PC-9 (cell line): ENCODE measurements at regions not wholly inside any gene's neighbourhood (a gene's known extent, or its start where the extent isn't known, plus 50 kb on each side); places are given as distances from the start of the nearest gene placed in this dataset.
"Not testable (repeated sequence)": the region's sequence is repeated elsewhere in the genome, so short reads cannot be mapped to it uniquely, and the experiment has no call there.

Experiments
- BruUV-seq: library from RNA; stranded (reverse); fragments of 400-500 nt; replicated peaks from 2 replicates; lab custom pipeline; 2021; lab: Mats Ljungman, UMichigan
- CTCF ChIA-PET: fragments of 300-600 bp; sonication (Branson Sonifier 250); formaldehyde crosslinking; loops from one replicate; lab custom pipeline; 2022; ENCODE audit warnings: antibody characterized with exemption; lab: Charles Lee
- POLR2A ChIA-PET: fragments of 300-600 bp; sonication (Branson Sonifier 250); formaldehyde crosslinking; loops from one replicate; lab custom pipeline; 2022; ENCODE audit warnings: antibody characterized with exemption; ENCODE audit not compliant: unreplicated experiment; lab: Charles Lee
- DNase-seq, 2 experiments: peaks; one replicate each; pipeline versions ENCODE4 v3.0.0 to v3.0.0-alpha.2; 2015 to 2022; ENCODE audit warnings: mixed read lengths in 1 of 2
- H2AFZ ChIP-seq: fragments of 200-600 bp; sonication (generic); 2 replicates; pipeline ENCODE4 v1.8.1; 2017; ENCODE audit warnings: antibody characterized with exemption
- H3F3A ChIP-seq: fragments of 200-600 bp; sonication (generic); 2 replicates; pipeline ENCODE4 v1.8.1; 2017; ENCODE audit warnings: antibody characterized with exemption, mild to moderate bottlenecking, low read depth; ENCODE audit not compliant: insufficient read depth
- H3K27ac ChIP-seq: fragments of 200-600 bp; sonication (generic); 2 replicates; pipeline ENCODE4 v1.6.1; 2016; ENCODE audit warnings: mixed run types
- H3K27me3 ChIP-seq: fragments of 200-600 bp; sonication (generic); 2 replicates; pipeline ENCODE4 v1.6.1; 2016; ENCODE audit warnings: low read depth, mixed run types; ENCODE audit not compliant: insufficient read depth
- H3K36me3 ChIP-seq: fragments of 200-600 bp; sonication (generic); 2 replicates; pipeline ENCODE4 v1.6.1; 2016; ENCODE audit warnings: low read depth, mixed run types
- H3K4me1 ChIP-seq: fragments of 200-600 bp; sonication (generic); replicated peaks from 2 replicates; pipeline ENCODE4 v1.6.1; 2016; ENCODE audit warnings: mixed run types; ENCODE audit not compliant: insufficient read depth
- H3K4me2 ChIP-seq: fragments of 200-600 bp; sonication (generic); 2 replicates; pipeline ENCODE4 v1.6.1; 2017; ENCODE audit warnings: mixed run types
- H3K4me3 ChIP-seq: fragments of 200-600 bp; sonication (generic); 2 replicates; pipeline ENCODE4 v1.6.1; 2016; ENCODE audit warnings: mixed run types
- H3K79me2 ChIP-seq: fragments of 200-600 bp; sonication (generic); 2 replicates; pipeline ENCODE4 v1.6.1; 2017; ENCODE audit warnings: low read depth, mixed run types
- H3K9me2 ChIP-seq: fragments of 200-600 bp; sonication (generic); 2 replicates; pipeline ENCODE4 v1.8.1; 2017; ENCODE audit warnings: mild to moderate bottlenecking; ENCODE audit not compliant: insufficient read depth
- H3K9me3 ChIP-seq: fragments of 200-600 bp; sonication (generic); 2 replicates; pipeline ENCODE4 v1.8.1; 2016; ENCODE audit warnings: low read depth; ENCODE audit not compliant: insufficient read depth
- H4K20me1 ChIP-seq: fragments of 200-600 bp; sonication (generic); 2 replicates; pipeline ENCODE4 v1.8.1; 2017; ENCODE audit not compliant: insufficient read depth
- EZH2 ChIP-seq: fragments of 200-600 bp; sonication (generic); IDR thresholded peaks from 2 replicates; pipeline ENCODE4 v1.8.0; 2017; ENCODE audit warnings: antibody characterized with exemption, low read depth
- intact Hi-C: fragments of 100-400 bp; cut with micrococcal nuclease; formaldehyde crosslinking; loops from one replicate; pipeline ENCODE4 v1.10.0; 2022; ENCODE audit not compliant: unreplicated experiment
- TF ChIP-seq, protein P1 (sequence below): fragments of 200-600 bp; sonication (generic); conservative IDR thresholded peaks from 2 replicates; pipeline ENCODE4 v1.6.1; 2017; ENCODE audit warnings: mixed run types, antibody characterized with exemption, mild to moderate bottlenecking, moderate library complexity

GRCh38 chr12:19623751-19624399 lies 184.6 kb downstream of the AEBP2 start:
- BruUV-seq: no TSS peak
- no peaks in the 10 kb centered on the region for H3F3A ChIP-seq
- no peak overlapping the region for H3K4me3 ChIP-seq
- H3K27me3 ChIP-seq: no peaks in the 10 kb centered on the region
- H2AFZ ChIP-seq: no peak overlapping the region
- intact Hi-C loops: loop anchor here (10.0 kb wide), 1 partner anchor 229 kb away; no protein-coding TSS in a partner anchor
- no peak overlapping the region for H3K27ac ChIP-seq
- TF ChIP-seq, protein P1, sequence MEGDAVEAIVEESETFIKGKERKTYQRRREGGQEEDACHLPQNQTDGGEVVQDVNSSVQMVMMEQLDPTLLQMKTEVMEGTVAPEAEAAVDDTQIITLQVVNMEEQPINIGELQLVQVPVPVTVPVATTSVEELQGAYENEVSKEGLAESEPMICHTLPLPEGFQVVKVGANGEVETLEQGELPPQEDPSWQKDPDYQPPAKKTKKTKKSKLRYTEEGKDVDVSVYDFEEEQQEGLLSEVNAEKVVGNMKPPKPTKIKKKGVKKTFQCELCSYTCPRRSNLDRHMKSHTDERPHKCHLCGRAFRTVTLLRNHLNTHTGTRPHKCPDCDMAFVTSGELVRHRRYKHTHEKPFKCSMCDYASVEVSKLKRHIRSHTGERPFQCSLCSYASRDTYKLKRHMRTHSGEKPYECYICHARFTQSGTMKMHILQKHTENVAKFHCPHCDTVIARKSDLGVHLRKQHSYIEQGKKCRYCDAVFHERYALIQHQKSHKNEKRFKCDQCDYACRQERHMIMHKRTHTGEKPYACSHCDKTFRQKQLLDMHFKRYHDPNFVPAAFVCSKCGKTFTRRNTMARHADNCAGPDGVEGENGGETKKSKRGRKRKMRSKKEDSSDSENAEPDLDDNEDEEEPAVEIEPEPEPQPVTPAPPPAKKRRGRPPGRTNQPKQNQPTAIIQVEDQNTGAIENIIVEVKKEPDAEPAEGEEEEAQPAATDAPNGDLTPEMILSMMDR: no peak
- no peak for TF ChIP-seq EZH2
- H3K36me3 ChIP-seq: no peaks in the 10 kb centered on the region
- CTCF ChIA-PET: no interaction called here
- H3K9me3 ChIP-seq: no peaks in the 10 kb centered on the region
- H3K4me2 ChIP-seq: no peak overlapping the region
- no peaks in the 10 kb centered on the region for H3K4me1 ChIP-seq
- no peaks in the 10 kb centered on the region for H3K79me2 ChIP-seq
- no peaks in the 10 kb centered on the region for H3K9me2 ChIP-seq
- no peaks in the 10 kb centered on the region for H4K20me1 ChIP-seq
- no peak for DNase-seq
- POLR2A ChIA-PET: no interaction called here

- DNase-seq: no peak
- H3K9me3 ChIP-seq: no peaks in the 10 kb centered on the region
- no TSS peak for BruUV-seq
- H3K4me3 ChIP-seq: no peak overlapping the region
- H3K27ac ChIP-seq: no peak overlapping the region
- TF ChIP-seq, protein P1: no peak
- POLR2A ChIA-PET: no interaction called here
- intact Hi-C loops: loop anchor here (10.0 kb wide), 1 partner anchor 230 kb away; no protein-coding TSS in a partner anchor
- no peak overlapping the region for H3K4me2 ChIP-seq
- no peaks in the 10 kb centered on the region for H3K4me1 ChIP-seq
- H4K20me1 ChIP-seq: no peaks in the 10 kb centered on the region
- no peaks in the 10 kb centered on the region for H3K79me2 ChIP-seq
- H3K9me2 ChIP-seq: no peaks in the 10 kb centered on the region
- no peaks in the 10 kb centered on the region for H3K36me3 ChIP-seq
- no peak overlapping the region for H2AFZ ChIP-seq
- CTCF ChIA-PET: no interaction called here
- H3F3A ChIP-seq: no peaks in the 10 kb centered on the region
- H3K27me3 ChIP-seq: no peaks in the 10 kb centered on the region
Observed at GRCh38 chr12:19624491-19624890, 185.2 kb downstream of the AEBP2 start.

- DNase-seq, POLR2A ChIA-PET, H4K20me1 ChIP-seq, H3K4me1 ChIP-seq, H3F3A ChIP-seq, H3K36me3 ChIP-seq, H3K4me2 ChIP-seq, H3K9me2 ChIP-seq, H3K27me3 ChIP-seq, H3K9me3 ChIP-seq, BruUV-seq, H3K4me3 ChIP-seq, H3K79me2 ChIP-seq, H2AFZ ChIP-seq, CTCF ChIA-PET, H3K27ac ChIP-seq: not testable (repeated sequence)
- intact Hi-C loops: loop anchor here (10.0 kb wide), 1 partner anchor 231 kb away; no protein-coding TSS in a partner anchor
Observed at GRCh38 chr12:19625551-19625950, 186.3 kb downstream of the AEBP2 start.

DNA sequence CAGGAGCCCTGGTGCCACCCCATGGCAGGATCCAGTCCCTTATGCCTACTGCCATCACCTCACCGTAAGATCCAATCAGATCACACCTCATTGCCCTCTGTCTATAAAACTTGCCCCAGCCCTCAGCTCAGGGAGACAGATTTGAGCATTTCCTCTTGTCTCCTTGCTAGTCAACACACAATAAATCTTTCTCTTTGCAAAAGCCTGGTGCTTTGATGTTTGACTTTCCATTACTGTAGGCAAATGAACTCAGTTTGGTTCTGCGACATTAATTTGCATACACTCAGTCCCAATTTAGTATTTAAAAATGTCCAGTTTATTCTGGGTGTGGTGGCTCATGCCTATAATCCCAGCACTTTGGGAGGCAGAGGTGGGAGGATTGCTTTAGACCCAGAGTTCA lies 188.4 kb downstream of the AEBP2 start:
- intact Hi-C loops: loop anchor here (10.0 kb wide), 1 partner anchor 233 kb away; no protein-coding TSS in a partner anchor
- Histone ChIP-seq H3F3A (no peaks in the 10 kb centered on the region), H3K79me2 (no peaks in the 10 kb centered on the region), H3K36me3 (no peaks in the 10 kb centered on the region), H3K4me1 (no peaks in the 10 kb centered on the region), H4K20me1 (no peaks in the 10 kb centered on the region), H3K27me3 (no peaks in the 10 kb centered on the region), H2AFZ (no peak overlapping the region), H3K4me2 (no peak overlapping the region), H3K9me3 (no peaks in the 10 kb centered on the region), H3K4me3 (no peak overlapping the region), H3K9me2 (no peaks in the 10 kb centered on the region), H3K27ac (no peak overlapping the region)
- no TSS peak for BruUV-seq
- no peak for TF ChIP-seq EZH2
- TF ChIP-seq, protein P1: no peak
- no peak for DNase-seq
- POLR2A ChIA-PET: no interaction called here
- CTCF ChIA-PET: no interaction called here
